COLO668 (cell line): ENCODE measurements at regions not wholly inside any gene's neighbourhood (a gene's known extent, or its start where the extent isn't known, plus 50 kb on each side); places are given as distances from the start of the nearest gene placed in this dataset.

Experiments
- DNase-seq: peaks from one replicate; lab custom pipeline; 2025; ENCODE audit not compliant: unreplicated experiment; lab: John Stamatoyannopoulos, UW

DNA sequence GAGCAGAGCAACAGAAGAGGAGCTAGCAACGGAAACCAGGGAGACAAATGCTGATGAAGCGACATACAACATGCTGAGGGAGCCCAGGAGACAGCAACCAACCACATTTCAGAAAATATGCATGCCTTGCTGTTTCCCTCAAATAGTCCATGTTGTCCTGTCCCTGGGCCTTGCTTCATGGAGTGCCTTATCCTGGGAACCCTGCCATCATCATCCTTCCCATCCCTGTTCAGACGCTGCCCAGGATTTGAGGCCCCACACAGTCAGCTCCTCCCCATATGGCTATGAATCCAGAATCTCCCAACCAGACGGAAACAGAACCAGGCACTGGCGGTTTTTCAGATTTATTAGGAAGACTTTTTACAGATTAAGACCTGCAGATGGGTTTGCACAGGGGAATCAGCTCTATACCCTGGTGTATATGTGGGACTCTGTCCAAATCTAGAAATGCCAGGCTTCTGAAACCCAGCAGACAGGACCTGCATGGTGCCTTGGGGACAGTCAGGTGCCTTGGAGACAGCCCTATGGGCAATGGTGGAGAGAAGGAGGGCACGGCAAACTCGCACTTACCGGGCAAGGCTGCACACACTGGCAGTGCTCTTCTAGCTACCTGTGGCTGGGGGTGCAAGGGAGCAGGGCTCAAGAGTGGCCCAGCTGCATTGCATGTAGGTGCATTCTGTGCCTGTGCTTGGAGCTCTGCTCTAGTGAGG is 199.7 kb upstream of the MAMLD1 start:
- no peak for DNase-seq

DNA sequence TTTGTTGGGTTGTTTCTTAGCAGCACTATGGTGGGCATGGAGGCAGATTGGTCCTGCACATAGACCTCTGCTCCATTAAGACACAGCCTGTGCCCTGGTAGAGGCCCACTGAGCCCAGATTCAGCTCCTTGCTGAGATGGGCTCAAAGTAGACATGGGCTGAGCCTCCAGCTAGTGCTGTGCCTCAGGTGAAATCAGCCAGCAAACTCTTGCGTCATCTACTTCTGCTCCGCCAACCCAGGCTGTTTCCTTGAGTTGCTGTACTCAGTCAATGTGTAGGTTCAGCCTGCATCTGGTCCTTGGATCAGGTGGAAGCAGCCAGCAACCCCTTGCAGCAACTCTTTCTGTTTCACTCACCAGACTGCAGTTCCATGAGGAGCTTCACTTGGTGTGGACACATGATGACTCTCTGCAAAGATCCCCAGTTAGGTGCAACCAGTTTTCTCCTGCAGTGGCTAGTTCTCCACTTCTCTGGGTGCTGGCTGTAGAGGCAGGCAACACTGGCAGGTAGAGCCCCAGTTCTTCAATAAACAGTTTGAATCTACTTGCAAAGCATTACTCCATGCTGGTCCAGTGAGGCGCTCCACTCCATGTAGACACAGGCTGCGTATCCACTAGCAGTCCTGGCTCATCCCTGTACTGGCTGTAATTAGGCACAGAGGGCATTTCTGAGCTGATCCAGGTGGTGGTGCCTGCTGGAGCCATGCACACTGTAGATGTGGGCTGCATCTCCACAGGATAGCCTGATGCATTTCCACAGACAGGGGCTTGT is 199.0 kb upstream of the MAMLD1 start:
- DNase-seq = no peak

- no peak for DNase-seq
Observed at GRCh38 chrX:150164971-150165600, 198.0 kb upstream of the MAMLD1 start.

GRCh38 chrX:150165776-150166610 is 197.1 kb upstream of the MAMLD1 start:
- DNase-seq = no peak

DNA sequence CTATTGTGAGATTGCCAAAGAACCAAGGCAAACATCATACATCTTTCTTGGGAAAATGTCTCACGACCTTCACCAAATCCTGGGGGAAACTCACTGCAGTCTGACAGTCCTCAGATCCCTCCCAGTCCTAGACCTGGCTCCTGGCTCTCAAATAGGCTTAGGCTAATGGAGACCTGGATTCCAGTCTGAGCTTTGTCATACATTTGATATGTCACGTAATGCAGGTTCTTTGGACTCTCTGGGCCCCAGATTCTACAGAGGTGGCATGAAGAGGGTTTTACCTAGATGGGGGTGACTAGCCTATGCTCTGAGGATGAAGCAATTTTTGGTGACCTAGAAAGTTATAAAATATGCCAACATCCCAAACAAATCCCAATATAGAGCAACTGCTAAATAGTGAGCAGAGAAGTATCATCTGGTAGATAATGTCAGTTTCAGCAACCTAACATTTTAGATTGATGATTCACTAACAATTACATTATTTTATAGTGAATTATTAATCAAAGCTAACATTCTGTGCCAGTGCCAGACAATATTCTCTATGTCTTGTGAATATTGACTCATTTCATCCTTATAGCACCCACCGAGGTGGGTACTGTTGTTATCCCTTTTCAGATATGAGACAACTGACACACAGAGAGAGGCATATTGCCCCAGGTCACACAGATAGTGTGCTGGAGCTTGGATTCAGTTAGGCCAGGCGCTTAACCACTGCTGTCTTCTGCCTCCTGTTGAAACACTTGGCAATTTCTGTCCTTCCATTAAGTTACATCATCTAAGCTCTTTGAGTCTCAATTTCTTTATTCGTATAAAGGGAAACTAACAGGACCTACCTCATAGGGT is 195.4 kb upstream of the MAMLD1 start:
- no peak for DNase-seq

DNA sequence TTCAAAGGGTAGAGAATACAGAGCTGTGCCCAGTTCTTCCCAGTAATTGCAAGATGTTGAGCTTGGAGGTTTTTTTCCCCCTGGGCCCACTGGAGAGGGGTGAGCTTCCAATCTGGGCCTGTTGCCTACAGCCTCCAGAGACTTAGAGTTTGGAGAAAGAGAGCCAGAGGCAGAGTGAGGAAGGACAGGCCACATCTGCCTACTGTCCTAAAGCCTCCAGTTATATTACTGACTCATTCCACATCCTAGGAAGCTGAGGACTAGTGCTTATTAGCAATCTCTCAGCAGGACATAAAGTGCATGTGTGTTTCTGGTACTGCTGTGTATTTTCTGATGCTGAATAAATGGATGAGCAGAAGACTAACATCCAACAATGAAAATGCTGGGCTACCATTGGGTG is 181.0 kb upstream of the MAMLD1 start:
- DNase-seq = no peak

DNA sequence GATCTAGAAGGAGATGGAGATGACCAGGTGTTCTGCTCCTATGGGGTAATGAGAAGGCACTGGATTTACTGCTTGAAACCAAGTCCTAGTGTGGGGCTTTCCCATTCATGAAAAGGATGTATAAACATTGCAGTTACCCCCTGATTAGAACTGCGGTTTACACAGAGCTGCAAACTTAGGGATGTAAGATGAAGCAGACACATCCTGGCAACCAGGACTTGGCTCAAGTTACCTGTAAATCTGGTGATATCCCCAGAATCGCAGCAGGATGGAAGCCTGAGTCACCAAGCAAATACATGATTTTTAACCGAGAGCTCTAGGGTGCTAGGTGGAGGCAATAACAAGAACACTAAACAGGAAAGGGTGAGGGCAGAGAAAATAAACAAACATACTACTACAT is 178.6 kb upstream of the MAMLD1 start:
- DNase-seq = no peak

DNA sequence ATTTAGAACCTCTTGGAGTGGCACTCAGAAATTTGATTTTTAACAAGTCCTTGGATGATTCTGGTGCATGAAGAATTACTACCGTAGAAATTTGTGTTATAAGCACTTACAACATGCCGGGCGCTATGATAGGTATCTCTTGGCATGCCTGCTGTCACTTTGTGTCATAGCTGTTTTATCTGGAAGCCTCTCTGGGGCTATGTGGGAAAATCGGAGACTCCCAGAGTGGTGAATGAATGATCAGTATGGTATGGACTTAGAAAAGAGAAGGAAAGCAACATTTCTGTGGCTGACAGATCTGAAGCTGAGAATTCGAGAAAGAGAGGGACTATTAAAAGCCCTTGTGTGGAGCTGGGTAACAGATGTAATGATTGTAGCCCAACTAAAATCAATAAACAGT is 177.4 kb upstream of the MAMLD1 start:
- no peak for DNase-seq

DNA sequence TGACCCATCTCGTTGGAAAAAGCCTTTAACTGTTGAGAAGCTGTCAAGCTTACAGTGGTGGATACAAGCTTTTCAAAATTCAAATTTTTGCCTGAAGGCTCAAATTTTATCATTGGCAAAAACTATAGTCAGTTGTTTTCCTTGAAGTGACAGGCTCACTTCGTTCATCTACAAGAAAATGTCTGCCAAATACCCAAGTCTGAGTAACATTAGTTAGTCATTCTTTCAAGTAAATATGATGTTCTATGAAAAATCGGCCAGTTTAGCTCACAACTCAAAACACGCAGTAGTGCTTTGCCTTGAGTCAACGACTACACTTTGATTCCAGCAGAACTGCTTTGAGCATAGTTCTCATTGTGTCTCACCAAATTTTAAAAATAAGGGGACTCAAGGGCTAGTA is 170.3 kb upstream of the MAMLD1 start:
- DNase-seq = no peak

GRCh38 chrX:150196285-150196684 is 166.8 kb upstream of the MAMLD1 start:
- DNase-seq = no peak

- no peak for DNase-seq
Observed at GRCh38 chrX:150197388-150197787, 165.7 kb upstream of the MAMLD1 start.

DNA sequence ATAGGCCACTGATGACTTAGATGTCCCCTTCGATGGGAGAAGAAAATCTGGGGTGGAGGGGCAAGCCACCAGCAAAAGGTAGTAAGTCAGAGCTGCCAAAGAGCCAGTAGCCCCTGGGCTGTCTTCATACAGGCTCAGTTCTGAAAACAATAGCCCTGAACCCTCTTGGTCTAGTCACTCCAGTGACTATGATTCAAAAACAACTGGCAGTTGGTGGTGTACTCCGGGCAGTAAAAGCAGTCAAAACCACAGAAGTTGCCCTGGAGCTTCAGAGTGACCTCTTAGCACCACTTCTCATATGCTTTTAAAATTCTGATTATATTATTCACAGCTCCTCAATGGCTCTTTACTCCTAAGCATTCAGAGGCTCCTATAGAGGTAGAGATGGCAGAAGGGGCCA is 164.3 kb upstream of the MAMLD1 start:
- no peak for DNase-seq

- no peak for DNase-seq
Observed at GRCh38 chrX:150199181-150199580, 163.9 kb upstream of the MAMLD1 start.

GRCh38 chrX:150199803-150200202 is 163.3 kb upstream of the MAMLD1 start:
- DNase-seq = no peak

- DNase-seq = no peak
Observed at GRCh38 chrX:150200361-150200760, 162.8 kb upstream of the MAMLD1 start.

DNA sequence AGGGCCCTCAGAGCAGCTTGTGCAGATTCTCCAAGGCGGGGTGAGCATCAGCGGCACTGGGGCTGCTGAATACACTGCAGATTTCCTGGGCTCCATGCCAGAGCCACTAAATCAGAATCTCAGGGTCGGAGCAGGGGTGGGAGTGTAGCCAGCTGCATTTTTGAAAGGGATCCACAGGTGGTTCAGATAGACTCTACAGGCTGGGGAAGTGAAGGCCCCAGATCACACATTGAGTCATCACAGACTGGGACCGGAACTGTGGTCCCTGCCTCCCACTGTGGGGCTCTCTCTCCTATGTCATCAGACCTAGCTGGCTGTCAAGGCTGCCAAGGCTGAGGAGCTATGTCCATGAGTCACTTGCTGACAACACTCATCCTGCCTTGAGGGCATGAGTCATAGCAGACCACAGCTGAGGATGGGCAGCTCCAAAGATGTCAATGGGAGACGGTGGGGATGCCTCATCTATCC is 162.3 kb upstream of the MAMLD1 start:
- peak; percentile 33 for DNase-seq

- no peak for DNase-seq
Observed at GRCh38 chrX:150201391-150201790, 161.7 kb upstream of the MAMLD1 start.

DNA sequence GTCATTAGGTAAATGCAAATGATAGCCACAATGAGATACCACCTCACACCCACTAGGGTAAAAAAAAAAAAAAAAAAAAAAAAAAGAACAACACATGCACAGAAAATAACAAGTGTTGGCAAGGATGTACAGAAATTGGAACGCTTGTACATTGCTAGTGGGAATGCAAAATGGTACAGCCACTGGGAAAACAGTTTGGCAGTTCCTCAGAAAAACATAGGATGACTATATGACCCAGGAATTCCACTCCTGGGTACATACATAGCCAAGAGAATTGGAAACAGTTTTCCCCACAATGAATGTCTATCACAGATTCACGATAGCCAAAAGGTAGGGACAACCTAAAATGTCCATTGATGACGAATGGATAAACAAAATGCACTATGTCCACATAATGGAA is 161.3 kb upstream of the MAMLD1 start:
- no peak for DNase-seq

- no peak for DNase-seq
Observed at GRCh38 chrX:150202641-150203247, 160.4 kb upstream of the MAMLD1 start.

DNA sequence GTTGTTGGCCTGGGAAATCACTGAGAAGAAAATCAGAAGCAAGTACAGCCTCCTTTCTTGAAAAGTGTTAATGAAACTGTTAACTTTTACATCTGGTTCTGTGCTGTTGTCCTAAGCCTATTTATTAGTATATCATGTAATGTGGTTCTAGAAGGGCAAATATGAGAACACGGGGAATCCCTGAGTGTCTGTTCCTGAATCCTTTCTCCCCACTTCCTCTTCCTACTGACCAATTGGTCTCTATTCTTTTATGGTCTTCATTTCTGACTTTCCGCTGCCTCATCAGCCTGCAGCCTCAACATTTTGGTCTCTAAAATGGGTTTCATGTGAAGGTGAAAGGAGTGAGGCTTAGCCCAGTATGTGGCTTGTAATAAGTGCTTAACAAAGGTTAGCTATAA is 159.9 kb upstream of the MAMLD1 start:
- DNase-seq = no peak
